ENCODE measurements at regions not wholly inside any gene's neighbourhood (a gene's known extent, or its start where the extent isn't known, plus 50 kb on each side); places are given as distances from the start of the nearest gene placed in this dataset.
A peak's percentile ranks its signal among the peaks of the same experiment; 100 is the strongest.

DNA sequence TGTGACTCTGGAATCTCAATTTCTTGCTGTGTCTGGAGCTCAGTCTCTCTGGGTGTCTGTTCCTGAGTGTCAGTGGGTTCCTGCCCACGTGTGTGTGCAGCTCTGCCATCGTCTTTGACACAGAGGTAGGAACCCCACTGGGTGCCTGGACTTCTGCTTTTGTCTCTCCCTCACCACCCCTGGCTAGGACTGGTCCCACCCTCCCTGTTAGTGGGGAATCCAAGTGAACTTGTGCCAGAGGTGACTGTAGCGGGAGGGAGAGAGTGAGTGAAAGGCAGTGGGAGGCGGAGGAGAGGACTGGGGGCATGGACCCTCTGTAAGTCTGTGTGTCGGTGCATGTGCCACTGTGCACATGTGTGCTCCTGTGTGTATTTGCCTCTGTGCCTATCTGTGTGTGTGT lies 299.9 kb upstream of the ZMIZ1 start:
- DNase-seq (peak in 1 of 2 donors; percentile 17), ATAC-seq (ENCODE audit: low FRiP score in 2 of 2) (peak in 1 of 2 donors; percentile 18)
- 55 to 62% methylated on average over 3 to 5 of the region's 5 CpGs for WGBS, 2 donors
- Histone ChIP-seq H3K4me1 (no peaks in the 10 kb centered on the region), H3K4me3 (no peak overlapping the region), H3K27ac (no peak overlapping the region), H3K36me3 (no peaks in the 10 kb centered on the region), H3K27me3 (no peaks in the 10 kb centered on the region), H3K9me3 (no peaks in the 10 kb centered on the region)
- TF ChIP-seq, protein P1, sequence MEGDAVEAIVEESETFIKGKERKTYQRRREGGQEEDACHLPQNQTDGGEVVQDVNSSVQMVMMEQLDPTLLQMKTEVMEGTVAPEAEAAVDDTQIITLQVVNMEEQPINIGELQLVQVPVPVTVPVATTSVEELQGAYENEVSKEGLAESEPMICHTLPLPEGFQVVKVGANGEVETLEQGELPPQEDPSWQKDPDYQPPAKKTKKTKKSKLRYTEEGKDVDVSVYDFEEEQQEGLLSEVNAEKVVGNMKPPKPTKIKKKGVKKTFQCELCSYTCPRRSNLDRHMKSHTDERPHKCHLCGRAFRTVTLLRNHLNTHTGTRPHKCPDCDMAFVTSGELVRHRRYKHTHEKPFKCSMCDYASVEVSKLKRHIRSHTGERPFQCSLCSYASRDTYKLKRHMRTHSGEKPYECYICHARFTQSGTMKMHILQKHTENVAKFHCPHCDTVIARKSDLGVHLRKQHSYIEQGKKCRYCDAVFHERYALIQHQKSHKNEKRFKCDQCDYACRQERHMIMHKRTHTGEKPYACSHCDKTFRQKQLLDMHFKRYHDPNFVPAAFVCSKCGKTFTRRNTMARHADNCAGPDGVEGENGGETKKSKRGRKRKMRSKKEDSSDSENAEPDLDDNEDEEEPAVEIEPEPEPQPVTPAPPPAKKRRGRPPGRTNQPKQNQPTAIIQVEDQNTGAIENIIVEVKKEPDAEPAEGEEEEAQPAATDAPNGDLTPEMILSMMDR (IDR thresholded peaks at IDR 0.05), result no peak
- no peak for TF ChIP-seq POLR2AphosphoS5 (IDR thresholded peaks at IDR 0.05)
- no peak for TF ChIP-seq EP300 (IDR thresholded peaks at IDR 0.05)
- no peak for TF ChIP-seq POLR2A (IDR thresholded peaks at IDR 0.05)

DNA sequence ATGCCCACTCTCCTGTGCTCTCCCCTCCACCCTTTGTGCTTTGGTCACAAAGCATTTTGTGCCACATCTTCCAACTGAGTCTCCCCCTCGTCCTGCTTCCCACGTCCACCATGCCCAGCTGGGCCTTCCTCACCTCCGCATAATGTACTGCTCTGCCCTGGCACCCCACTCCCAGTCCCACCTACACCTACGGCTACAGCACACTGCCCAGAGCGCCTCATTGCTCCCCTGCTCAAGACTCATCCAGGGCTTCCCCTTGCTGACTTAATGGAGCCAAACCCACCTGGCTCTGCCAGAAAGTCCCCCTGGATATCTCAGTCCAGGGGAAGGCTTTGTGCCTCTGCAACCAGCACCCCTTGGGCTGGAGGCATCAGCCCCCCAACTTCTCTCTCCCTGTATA lies 299.2 kb upstream of the ZMIZ1 start:
- Histone ChIP-seq H3K36me3 (no peaks in the 10 kb centered on the region), H3K4me1 (no peaks in the 10 kb centered on the region), H3K27ac (no peak overlapping the region), H3K9me3 (no peaks in the 10 kb centered on the region), H3K27me3 (no peaks in the 10 kb centered on the region), H3K4me3 (no peak overlapping the region)
- TF ChIP-seq POLR2A (IDR thresholded peaks at IDR 0.05) (no peak), POLR2AphosphoS5 (IDR thresholded peaks at IDR 0.05) (no peak), EP300 (IDR thresholded peaks at IDR 0.05) (no peak)
- TF ChIP-seq, protein P1 (IDR thresholded peaks at IDR 0.05), result no peak
- ATAC-seq (ENCODE audit: low FRiP score in 2 of 2) (no peak), DNase-seq (peak in 1 of 2 donors; percentile 14)
- WGBS, 2 donors, result 92 to 94% methylated on average over 5 of the region's 5 CpGs

DNA sequence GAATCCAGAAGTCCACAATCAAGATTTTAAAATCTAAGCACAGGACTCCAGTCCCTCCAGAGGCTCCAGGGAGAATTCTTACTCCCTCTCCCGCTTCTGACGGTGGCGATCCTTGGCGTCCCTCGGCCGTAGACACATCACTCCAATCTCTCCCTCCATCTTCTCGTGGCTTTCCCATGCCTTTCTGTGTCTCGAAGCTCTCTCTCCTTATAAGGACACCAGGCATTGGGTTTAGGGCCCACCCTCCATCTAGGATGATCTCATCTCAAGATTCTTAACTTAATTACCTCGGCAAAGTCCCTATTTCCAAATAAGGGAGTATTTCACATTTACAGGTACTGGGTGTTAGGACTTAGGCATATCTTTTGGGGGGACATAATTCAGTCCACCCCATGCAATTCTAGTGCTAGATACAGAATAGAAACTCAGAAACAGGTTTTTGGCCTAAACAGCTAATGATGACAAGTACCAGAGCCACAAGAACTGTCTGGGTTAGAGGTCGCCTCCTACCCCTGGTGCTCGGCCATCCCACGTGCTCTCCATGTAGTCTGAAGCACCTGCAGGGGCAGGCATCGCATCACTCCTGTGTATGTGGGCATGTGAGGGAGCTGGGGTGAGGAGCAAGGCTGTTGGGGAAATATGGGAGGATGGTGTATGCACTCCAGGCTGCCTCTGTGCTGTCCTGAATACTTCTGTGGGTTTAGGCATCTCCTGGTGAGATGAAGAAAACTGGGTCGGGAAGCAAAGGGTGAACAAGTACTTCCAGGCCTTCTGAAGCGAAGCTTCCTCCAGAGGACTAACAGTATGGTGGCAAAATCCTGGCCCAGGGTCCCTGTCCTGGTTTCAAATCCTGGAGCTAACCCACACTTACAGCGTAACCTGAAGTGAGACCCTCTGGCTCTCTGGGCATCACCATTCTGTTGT lies 298.3 kb upstream of the ZMIZ1 start:
- Histone ChIP-seq H3K27me3 (no peaks in the 10 kb centered on the region), H3K36me3 (no peaks in the 10 kb centered on the region), H3K27ac (no peak overlapping the region), H3K4me3 (no peak overlapping the region), H3K4me1 (no peaks in the 10 kb centered on the region), H3K9me3 (no peaks in the 10 kb centered on the region)
- WGBS, 2 donors, result 90 to 94% methylated on average over 16 of the region's 16 CpGs
- ATAC-seq (ENCODE audit: low FRiP score in 2 of 2) (no peak), DNase-seq (peak in 1 of 2 donors; percentile 10)
- TF ChIP-seq POLR2AphosphoS5 (IDR thresholded peaks at IDR 0.05), result no peak
- TF ChIP-seq EP300 (IDR thresholded peaks at IDR 0.05), result no peak

DNA sequence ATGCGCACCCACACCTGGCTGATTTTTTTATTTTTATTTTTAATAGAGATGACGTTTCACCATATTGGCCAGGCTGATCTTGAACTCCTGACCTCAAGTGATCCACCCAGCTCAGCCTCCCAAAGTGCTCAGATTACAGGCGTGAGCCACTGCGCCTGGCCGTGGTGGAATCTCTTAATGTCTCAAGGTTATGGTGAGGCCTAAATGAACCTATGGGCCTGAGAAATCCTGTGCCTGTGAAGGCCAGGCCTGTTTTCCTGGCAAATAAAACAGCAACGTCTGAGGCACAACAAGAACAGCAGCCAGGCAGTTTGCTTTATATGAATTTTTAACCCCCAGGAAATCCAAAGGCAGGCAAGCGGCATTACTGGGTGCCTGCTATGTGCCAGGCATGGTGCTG lies 297.5 kb upstream of the ZMIZ1 start:
- Histone ChIP-seq H3K4me1 (no peaks in the 10 kb centered on the region), H3K4me3 (no peak overlapping the region), H3K27ac (peak overlapping the region in 2 of 4 donors; percentile 12 to 51), H3K36me3 (no peaks in the 10 kb centered on the region), H3K9me3 (no peaks in the 10 kb centered on the region), H3K27me3 (no peaks in the 10 kb centered on the region)
- WGBS, 2 donors, result 84 to 88% methylated on average over 6 to 7 of the region's 7 CpGs
- ATAC-seq (ENCODE audit: low FRiP score in 2 of 2) (no peak), DNase-seq (peak in 1 of 2 donors; percentile 3)
- TF ChIP-seq POLR2A (IDR thresholded peaks at IDR 0.05) (no peak), POLR2AphosphoS5 (IDR thresholded peaks at IDR 0.05) (no peak), EP300 (IDR thresholded peaks at IDR 0.05) (no peak)
- TF ChIP-seq, protein P1 (IDR thresholded peaks at IDR 0.05), result no peak

DNA sequence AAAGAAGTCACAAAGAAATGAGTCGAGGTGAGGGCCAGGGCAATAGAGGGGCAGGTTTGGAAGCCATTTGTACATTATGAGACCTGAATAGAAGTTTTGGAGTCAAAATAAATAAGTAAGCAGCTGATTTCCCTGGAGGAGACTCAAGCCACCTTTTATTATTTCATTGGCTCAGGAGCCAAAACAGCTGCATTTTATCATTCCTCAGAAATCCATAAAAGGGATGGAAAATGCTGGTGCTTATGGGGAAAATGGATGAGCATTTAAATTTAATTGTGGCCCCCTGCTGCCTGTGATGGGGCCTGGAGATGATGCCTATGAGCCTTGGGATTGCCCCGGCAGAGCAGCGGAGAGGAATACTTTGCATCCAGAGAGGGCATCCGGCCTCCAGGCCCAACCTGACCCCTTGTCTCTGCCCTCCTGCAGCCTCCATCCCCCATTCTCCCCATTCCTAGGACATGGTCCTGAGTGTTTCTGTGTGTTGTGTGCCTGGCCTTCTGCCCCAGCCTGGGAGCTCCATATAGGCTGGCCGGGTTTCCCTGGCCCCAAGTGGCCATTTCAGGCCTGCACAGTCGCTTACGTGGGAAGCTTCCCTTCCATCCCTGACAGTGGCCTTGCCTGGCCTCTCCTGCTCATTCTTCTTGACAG lies 296.8 kb upstream of the ZMIZ1 start:
- Histone ChIP-seq H3K9me3 (no peaks in the 10 kb centered on the region), H3K27ac (peak overlapping the region in 3 of 4 donors; percentile 12 to 51 (median 43)), H3K4me1 (peaks cover 0 to under 1% (median 0%) of the 10 kb centered on the region in 4 donors), H3K27me3 (no peaks in the 10 kb centered on the region), H3K4me3 (no peak overlapping the region), H3K36me3 (no peaks in the 10 kb centered on the region)
- DNase-seq (peak in 1 of 2 donors; percentile 18), ATAC-seq (ENCODE audit: low FRiP score in 2 of 2) (no peak)
- WGBS, 2 donors, result 86 to 90% methylated on average over 7 of the region's 7 CpGs
- TF ChIP-seq, protein P1 (IDR thresholded peaks at IDR 0.05), result no peak
- TF ChIP-seq POLR2A (IDR thresholded peaks at IDR 0.05) (no peak), POLR2AphosphoS5 (IDR thresholded peaks at IDR 0.05) (no peak), EP300 (IDR thresholded peaks at IDR 0.05) (no peak)
